GM18951 (cell line): ENCODE measurements at regions not wholly inside any gene's neighbourhood (a gene's known extent, or its start where the extent isn't known, plus 50 kb on each side); places are given as distances from the start of the nearest gene placed in this dataset.

Experiments used
- POLR2A ChIP-seq: IDR thresholded peaks from 4 replicates; pipeline ENCODE4 v1.6.1; 2011; ENCODE audit warnings: mild to moderate bottlenecking; ENCODE audit not compliant: insufficient read length, insufficient read depth; ENCODE audit errors: extremely low read depth
- in situ Hi-C: fragments of 300-500 bp; cut with MboI; formaldehyde crosslinking; loops from one replicate; pipeline ENCODE4 v1.12.0; 2022; ENCODE audit warnings: low sequenced_read_pairs, mixed read lengths, inconsistent platforms; ENCODE audit not compliant: unreplicated experiment

DNA sequence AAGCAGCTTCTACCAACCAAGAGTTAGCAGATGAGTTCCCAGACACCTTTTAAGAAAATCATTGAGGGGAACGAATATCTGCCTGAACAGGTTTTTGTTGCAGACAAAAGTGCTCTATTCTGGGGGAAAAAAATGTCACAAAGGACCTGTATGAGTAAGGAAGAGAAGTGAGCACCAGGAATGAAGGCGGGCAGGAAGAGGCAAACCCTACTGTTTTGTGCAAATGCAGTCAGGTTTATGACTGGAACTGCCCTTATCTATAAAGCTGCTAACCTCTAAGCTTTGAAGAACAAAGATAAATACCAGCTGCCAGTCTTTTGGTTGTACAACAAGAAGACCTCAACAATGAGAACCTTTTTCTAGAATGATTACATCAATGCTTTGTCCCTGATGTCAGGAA lies 292.4 kb upstream of the SP4 start:
- in situ Hi-C loops: no loop called here
- no peak for TF ChIP-seq POLR2A

DNA sequence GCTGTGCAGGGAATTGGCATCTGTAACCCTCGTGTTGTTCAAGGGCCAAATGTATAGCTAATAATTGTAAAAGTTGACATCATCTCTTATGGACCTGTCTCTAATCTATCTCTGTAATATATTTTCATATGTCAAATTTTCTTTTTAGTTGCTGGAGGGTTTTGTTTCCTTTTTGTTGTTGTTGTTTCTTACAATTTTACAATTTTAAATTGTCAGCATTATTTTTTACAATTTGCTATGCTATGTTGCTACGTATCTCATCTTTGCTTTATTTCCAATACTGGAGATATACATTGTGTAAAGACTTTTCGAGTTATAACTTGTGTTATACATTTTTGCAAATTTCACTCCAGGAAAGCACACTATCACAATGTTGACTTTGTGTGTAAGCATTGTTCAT lies 290.2 kb upstream of the SP4 start:
- TF ChIP-seq POLR2A: no peak

DNA sequence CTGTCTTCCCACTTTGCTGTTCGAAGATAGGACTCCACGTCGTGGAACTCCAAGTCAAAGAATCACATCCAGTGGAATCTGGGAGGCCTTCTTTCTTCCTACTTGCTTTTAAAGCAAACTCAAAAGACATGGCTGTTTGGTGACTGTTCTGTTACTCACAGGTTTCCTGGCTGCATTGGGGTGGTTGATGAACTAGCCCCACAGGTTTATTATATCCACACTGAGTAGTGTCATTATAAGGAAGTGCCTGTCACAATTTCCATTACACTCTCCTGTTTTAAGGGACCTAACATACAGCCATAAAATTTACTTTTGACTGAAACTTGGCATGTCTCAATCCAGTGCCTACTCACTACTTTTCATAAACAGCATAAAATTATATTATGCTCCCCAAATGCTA lies 287.3 kb upstream of the SP4 start:
- TF ChIP-seq POLR2A: no peak
- in situ Hi-C loops: no loop called here

More for the DNA sequence above, 290.2 kb upstream of the SP4 start:
- in situ Hi-C loops: no loop called here

DNA sequence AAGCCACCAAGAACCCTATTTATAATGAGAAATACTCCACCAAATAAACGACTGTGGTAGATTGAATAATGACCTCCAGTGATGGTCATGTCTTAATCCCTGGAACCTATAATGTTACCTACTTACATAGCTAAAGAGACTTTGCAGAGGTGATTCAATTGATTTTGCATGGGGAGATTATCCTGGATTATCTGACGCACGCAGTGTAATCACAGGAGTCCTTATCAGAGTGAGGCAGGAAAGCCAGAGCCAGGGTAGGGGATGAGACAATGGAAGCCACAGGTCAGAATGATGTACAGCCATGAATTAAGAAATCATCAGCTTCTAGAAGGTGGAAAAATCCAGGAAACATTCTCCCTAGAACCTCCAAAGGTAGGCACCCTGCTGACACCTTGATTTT lies 286.4 kb upstream of the SP4 start:
- in situ Hi-C loops: no loop called here
- TF ChIP-seq POLR2A: no peak

DNA sequence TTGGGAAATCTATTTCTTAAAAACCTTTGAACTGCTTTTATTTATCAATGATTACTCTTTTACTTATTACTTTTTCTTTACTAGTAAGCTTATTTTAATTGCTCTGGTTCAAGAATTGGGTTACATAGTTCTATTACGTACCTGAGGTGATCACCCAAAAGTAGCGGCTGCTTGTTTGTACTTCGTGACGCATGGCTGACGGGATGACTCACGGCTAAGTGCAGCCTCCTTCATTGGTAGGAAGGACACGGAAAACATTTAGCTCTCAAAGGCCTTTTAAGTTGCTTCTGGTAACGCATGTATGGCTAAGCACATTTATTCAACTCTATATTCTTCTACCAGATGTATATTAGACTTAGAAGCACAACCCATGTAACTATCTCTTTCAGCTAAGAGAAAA lies 285.8 kb upstream of the SP4 start:
- in situ Hi-C loops: no loop called here
- no peak for TF ChIP-seq POLR2A

DNA sequence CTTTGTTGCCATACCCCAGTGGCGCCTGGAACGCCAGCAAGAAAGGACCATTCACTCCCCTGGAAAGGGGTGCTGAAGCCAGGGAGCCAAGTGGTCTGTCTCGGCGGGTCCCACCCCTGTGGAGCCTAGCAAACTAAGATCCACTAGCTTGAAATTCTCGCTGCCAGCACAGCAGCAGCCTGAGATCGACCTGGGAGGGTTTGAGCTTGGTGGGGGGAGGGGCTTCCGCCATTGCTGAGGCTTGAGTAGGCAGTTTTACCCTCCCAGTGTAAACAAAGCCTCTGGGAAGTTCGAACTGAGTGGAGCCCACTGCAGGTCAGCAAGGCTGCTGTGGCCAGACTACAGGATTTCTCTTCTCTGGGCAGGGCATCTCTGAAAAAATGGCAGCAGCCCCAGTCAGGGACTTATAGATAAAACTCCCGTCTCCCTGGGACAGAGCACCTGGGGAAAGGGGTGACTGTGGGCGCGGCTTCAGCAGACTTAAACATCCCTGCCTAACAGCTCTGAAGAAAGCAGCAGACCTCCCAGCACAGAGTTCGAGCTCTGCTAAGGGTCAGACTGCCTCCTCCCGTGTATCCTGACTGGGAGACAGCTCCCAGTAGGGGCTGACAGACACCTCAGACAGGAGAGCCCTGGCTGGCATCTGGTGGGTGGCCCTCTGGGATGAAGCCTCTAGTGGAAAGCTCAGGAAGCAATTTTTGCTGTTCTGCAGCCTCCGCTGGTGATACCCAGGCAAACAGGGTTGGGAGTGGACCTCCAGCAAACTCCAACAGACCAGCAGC lies 281.1 kb upstream of the SP4 start:
- in situ Hi-C loops: no loop called here
- TF ChIP-seq POLR2A: no peak

DNA sequence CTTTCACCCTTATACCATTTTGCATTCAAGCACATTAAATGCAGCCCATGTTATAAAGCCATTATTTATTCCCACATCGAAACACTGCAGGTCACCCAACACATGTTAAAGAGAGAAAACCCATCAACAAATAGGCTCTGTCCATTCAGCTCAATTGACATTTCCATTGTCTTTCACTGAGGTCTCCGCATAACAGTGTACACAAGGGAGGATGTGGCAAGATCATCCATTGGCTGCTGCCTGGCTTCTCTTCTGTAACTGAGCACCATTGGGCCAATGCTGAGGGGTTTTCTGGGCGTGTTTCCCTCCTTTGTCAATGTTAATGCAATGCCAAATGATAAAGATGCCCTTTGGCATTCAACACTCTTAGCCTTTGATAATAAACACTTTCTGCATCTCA lies 278.1 kb upstream of the SP4 start:
- in situ Hi-C loops: no loop called here
- no peak for TF ChIP-seq POLR2A

DNA sequence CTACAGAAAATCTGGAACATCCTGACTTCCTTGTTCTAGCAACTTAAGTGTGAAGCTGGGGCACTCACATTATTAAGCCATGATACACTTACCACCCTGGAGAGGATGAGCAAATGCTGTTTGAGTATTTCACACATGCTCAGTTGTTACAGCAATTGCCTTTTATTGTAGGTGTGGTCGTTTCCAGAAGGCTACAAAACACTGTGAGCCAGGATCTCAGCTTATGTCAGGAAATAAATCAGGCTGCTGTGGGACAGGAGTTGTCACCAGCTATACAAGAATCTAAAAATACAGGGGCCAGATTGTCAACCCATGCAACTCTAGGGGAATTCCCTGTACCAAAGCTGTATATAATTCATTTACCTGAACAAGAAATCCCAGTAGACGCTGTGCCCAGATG lies 273.3 kb upstream of the SP4 start:
- in situ Hi-C loops: no loop called here
- TF ChIP-seq POLR2A: no peak

DNA sequence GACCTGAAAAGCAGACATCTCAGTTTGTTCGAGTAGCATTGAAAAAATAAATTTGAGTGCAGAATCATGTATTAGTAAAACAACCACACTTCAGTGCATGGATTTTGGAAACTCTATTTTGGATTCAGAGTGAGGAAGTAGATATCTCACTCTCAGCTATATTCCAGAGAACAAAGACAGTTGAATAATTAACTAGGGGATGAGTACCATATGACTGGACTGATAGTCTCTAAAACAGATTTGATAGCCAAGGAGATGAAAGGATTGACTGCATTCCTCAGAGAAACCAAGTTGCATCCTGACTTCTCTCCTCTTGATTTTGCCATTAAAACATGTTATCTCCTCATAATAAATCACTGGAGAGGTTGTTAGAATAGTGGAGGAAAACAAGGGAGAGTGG lies 268.4 kb upstream of the SP4 start:
- no peak for TF ChIP-seq POLR2A
- in situ Hi-C loops: no loop called here

DNA sequence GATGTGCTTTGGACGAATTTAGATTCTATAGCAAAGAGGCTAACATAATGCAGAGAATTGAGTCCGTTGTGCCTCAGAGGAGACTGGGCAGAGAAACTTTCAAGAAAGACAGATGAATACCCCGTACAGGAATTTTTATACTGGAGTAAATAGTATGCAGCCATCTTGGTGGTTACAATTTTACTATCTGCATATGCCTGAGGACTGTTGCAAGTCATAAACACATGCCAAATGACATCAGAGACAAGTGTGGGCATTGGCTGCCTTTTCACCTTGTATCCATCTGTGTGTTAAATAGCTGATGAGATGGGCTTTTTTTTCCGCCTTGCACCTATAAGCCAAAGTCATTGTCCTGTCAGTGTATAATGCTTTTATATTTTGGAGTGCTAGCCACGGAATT lies 267.5 kb upstream of the SP4 start:
- in situ Hi-C loops: no loop called here
- TF ChIP-seq POLR2A: no peak

DNA sequence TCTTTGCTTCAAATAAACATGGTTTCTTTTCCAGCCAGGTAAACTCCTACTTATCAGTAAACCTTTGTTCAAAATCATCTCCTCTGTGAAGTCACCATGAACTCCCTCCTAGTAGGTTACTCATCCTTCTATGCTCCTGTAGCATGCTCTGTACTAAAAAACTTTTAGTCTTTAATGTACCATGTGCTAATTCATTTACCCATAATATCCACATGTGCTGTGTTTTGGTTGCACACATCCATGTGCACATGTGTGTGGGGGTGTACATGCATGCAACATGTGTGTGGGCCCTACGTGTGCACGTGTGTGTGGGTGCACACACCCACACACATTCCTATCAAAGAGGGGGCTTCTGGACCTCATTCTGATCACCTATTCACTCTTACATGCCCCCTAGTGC lies 259.9 kb upstream of the SP4 start:
- TF ChIP-seq POLR2A: no peak
- in situ Hi-C loops: no loop called here

DNA sequence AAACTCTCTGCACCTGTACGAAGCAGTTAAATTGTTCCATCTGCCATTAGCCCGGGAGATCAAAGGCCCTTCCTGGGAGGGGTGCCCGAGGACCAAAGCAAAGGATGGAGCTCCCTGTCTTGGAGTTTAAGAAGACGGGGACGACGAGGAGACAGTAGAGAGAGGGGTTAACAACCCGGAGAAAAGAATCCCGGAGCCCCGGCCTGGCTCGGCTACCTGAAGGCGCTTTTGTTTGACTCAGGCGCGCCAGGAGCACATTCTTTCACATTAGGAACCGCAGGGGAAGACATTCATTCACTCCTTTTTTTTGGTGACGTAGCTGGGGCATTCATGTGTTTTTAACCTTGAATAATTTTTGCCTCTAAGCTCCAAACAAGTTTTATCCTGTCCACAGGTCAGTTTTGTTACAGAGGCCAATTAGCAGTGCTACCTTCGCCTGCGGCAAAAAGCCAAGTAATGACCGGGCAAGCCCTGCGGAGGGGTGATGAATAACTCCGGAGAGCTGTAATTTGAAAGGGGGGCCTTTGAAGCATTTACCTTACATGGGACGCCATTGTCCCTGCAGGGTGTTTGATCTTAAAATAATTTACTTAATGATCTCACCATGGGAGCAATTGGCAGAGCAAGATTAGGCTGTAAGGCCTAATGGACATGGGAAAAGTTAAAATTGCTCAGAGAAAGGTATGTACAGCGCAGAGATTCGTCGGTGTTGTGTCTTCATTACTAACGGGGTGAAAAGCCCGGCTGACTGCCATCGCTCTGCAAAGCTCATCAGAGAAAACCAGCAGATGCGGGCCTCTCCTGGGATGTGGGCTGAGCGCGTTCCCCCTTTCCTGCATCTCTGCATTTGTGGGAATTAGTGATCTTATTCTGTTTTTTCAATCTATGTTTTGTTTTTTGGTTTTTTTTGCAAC lies 258.0 kb upstream of the SP4 start:
- in situ Hi-C loops: no loop called here
- no peak for TF ChIP-seq POLR2A

DNA sequence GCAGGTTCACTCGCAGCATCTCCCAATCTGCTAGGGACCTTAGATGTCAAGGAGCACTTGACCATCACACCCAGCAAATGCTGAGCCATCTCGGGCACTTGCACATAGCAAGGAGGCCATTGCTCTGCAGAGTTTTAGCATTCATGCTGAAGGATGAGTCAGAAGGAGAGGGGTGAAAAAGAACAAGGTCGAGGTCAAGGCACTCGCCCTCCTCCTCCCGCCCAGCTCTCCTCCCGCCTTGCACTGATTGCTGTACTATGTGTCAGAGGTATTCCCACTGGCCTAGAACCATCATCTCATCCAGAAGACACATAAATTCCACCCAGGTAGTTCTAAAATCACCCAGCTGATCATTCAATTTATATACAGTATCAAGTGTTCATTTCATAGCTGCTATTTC lies 255.1 kb upstream of the SP4 start:
- in situ Hi-C loops: no loop called here
- TF ChIP-seq POLR2A: no peak

DNA sequence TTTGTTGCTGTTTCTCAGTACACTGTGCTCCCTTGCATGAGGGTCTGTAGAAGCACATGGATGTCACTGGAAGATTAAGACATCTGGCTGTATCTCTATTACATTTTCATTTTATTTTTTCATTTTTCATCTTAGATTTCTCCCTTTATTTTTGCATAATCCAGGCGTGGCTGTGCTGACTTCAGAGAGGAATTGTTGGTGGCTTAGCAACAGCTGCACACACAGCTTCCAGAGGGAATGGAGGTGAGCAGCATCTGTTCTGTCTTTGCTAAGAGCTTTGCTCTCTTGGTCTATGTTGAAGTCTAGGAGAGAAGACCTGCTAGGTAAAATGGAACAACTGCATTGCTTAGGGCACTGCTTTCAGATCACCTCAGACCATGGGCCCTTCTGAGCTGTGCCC lies 254.4 kb upstream of the SP4 start:
- in situ Hi-C loops: no loop called here
- no peak for TF ChIP-seq POLR2A
